ENCODE measurements at regions not wholly inside any gene's neighbourhood (a gene's known extent, or its start where the extent isn't known, plus 50 kb on each side); places are given as distances from the start of the nearest gene placed in this dataset.
A peak's percentile ranks its signal among the peaks of the same experiment; 100 is the strongest.
"Not testable (repeated sequence)": the region's sequence is repeated elsewhere in the genome, so short reads cannot be mapped to it uniquely, and the experiment has no call there.

- no peak for DNase-seq (ENCODE audit: low read depth)
Observed at GRCh38 chr22:26769663-26770062, 112.3 kb downstream of the MIAT start.

- DNase-seq (ENCODE audit: low read depth) = peak; percentile 72
Observed at GRCh38 chr22:26770624-26771023, 113.2 kb downstream of the MIAT start.

- not testable (repeated sequence) for DNase-seq (ENCODE audit: low read depth)
Observed at GRCh38 chr22:26773054-26773453, 115.7 kb downstream of the MIAT start.

- no peak for DNase-seq (ENCODE audit: low read depth)
Observed at GRCh38 chr22:26775394-26775793, 118.0 kb downstream of the MIAT start.

GRCh38 chr22:26777156-26777801, 119.9 kb downstream of the MIAT start:
- peak; percentile 89 for DNase-seq (ENCODE audit: low read depth)

- DNase-seq (ENCODE audit: low read depth) = no peak
Observed at GRCh38 chr22:26778372-26778771, 121.0 kb downstream of the MIAT start.

GRCh38 chr22:26779108-26779507, 121.7 kb downstream of the MIAT start:
- DNase-seq (ENCODE audit: low read depth) = no peak

GRCh38 chr22:26779929-26780328, 122.5 kb downstream of the MIAT start:
- DNase-seq (ENCODE audit: low read depth) = no peak

GRCh38 chr22:26780521-26780920, 123.1 kb downstream of the MIAT start:
- no peak for DNase-seq (ENCODE audit: low read depth)

- no peak for DNase-seq (ENCODE audit: low read depth)
Observed at GRCh38 chr22:26781062-26781461, 123.7 kb downstream of the MIAT start.

- no peak for DNase-seq (ENCODE audit: low read depth)
Observed at GRCh38 chr22:26781596-26781995, 124.2 kb downstream of the MIAT start.

- no peak for DNase-seq (ENCODE audit: low read depth)
Observed at GRCh38 chr22:26783885-26784284, 126.5 kb downstream of the MIAT start.

- no peak for DNase-seq (ENCODE audit: low read depth)
Observed at GRCh38 chr22:26784772-26785171, 127.4 kb downstream of the MIAT start.

- no peak for DNase-seq (ENCODE audit: low read depth)
Observed at GRCh38 chr22:26785932-26786331, 128.5 kb downstream of the MIAT start.

GRCh38 chr22:26786398-26786797, 129.0 kb downstream of the MIAT start:
- DNase-seq (ENCODE audit: low read depth) = no peak

GRCh38 chr22:26789951-26790350, 132.6 kb downstream of the MIAT start:
- no peak for DNase-seq (ENCODE audit: low read depth)

- DNase-seq (ENCODE audit: low read depth) = no peak
Observed at GRCh38 chr22:26792522-26792921, 135.1 kb downstream of the MIAT start.

GRCh38 chr22:26796785-26797184, 139.4 kb downstream of the MIAT start:
- no peak for DNase-seq (ENCODE audit: low read depth)

- DNase-seq (ENCODE audit: low read depth) = no peak
Observed at GRCh38 chr22:26797910-26798309, 140.5 kb downstream of the MIAT start.

- DNase-seq (ENCODE audit: low read depth) = no peak
Observed at GRCh38 chr22:26798462-26799065, 141.2 kb downstream of the MIAT start.

GRCh38 chr22:26800858-26801257, 143.5 kb downstream of the MIAT start:
- peak; percentile 55 for DNase-seq (ENCODE audit: low read depth)

GRCh38 chr22:26801449-26801848, 144.1 kb downstream of the MIAT start:
- no peak for DNase-seq (ENCODE audit: low read depth)

GRCh38 chr22:26804315-26804714, 146.9 kb downstream of the MIAT start:
- no peak for DNase-seq (ENCODE audit: low read depth)

- peak; percentile 41 for DNase-seq (ENCODE audit: low read depth)
Observed at GRCh38 chr22:26804911-26805539, 147.6 kb downstream of the MIAT start.

All from EH (cell line).